Common myeloid progenitor, CD34-positive (primary cell): ENCODE measurements at regions not wholly inside any gene's neighbourhood (a gene's known extent, or its start where the extent isn't known, plus 50 kb on each side); places are given as distances from the start of the nearest gene placed in this dataset.

Experiments
- CTCF ChIA-PET: fragments of 350-600 bp; sonication (Branson Sonifier 250); formaldehyde crosslinking; loops from one replicate; lab custom pipeline; 2021; ENCODE audit warnings: antibody characterized with exemption; lab: Charles Lee
- POLR2A ChIA-PET: fragments of 350-600 bp; sonication (Branson Sonifier 250); formaldehyde crosslinking; loops from one replicate; lab custom pipeline; 2021; ENCODE audit warnings: antibody characterized with exemption; lab: Charles Lee
- DNase-seq, 3 donors: peaks; one replicate each; pipeline versions ENCODE4 v3.0.0 to v3.0.0-alpha.2; 2013
- H3K27ac ChIP-seq, 2 experiments: 1 replicate in 1 of 2; 2 replicates in 1 of 2; pipeline ENCODE4 v1.7.0; 2013; ENCODE audit warnings: inconsistent platforms in 2 of 2, low read length in 2 of 2, mild to moderate bottlenecking in 2 of 2, low read depth in 1 of 2, moderate library complexity in 1 of 2; ENCODE audit not compliant: severe bottlenecking in 2 of 2, insufficient read depth in 1 of 2, poor library complexity in 1 of 2
- H3K27me3 ChIP-seq, 5 experiments: replicated peaks in 2 of 5; 1 replicate in 3 of 5; 2 replicates in 2 of 5; pipeline versions ENCODE4 v1.6.1 to v1.7.0; 2013; ENCODE audit warnings: low read length in 4 of 5, mild to moderate bottlenecking in 2 of 5, moderate library complexity in 2 of 5, inconsistent platforms in 1 of 5; ENCODE audit not compliant: insufficient read depth in 5 of 5, control insufficient read depth in 4 of 5
- H3K36me3 ChIP-seq, 4 experiments: 1 replicate in 2 of 4; 2 replicates in 2 of 4; pipeline versions ENCODE4 v1.6.1 to v1.7.0; 2013; ENCODE audit warnings: low read length in 3 of 4, control low read depth in 1 of 4, mild to moderate bottlenecking in 1 of 4; ENCODE audit not compliant: control insufficient read depth in 4 of 4, insufficient read depth in 4 of 4
- H3K4me1 ChIP-seq, 4 experiments: 1 replicate in 3 of 4; 2 replicates in 1 of 4; pipeline versions ENCODE4 v1.6.1 to v1.7.1; 2013; ENCODE audit warnings: low read length in 3 of 4, mild to moderate bottlenecking in 3 of 4, control low read depth in 1 of 4, inconsistent platforms in 1 of 4, moderate library complexity in 1 of 4; ENCODE audit not compliant: control insufficient read depth in 4 of 4, insufficient read depth in 4 of 4; ENCODE audit errors: control extremely low read depth in 1 of 4
- H3K4me3 ChIP-seq, 7 experiments: 1 replicate in 4 of 7; 2 replicates in 3 of 7; pipeline versions ENCODE4 v1.5.1 to v1.7.0; 2013; ENCODE audit warnings: mild to moderate bottlenecking in 7 of 7, low read length in 6 of 7, moderate library complexity in 6 of 7, inconsistent platforms in 2 of 7, low read depth in 2 of 7, control low read depth in 1 of 7; ENCODE audit not compliant: insufficient read depth in 4 of 7, control insufficient read depth in 1 of 7; ENCODE audit errors: extremely low read depth in 1 of 7
- H3K9me3 ChIP-seq, 5 experiments: 1 replicate in 4 of 5; 2 replicates in 1 of 5; pipeline versions ENCODE4 v1.6.1 to v1.7.1; 2013; ENCODE audit warnings: low read length in 4 of 5, mild to moderate bottlenecking in 2 of 5, inconsistent platforms in 1 of 5, low read depth in 1 of 5, moderate library complexity in 1 of 5; ENCODE audit not compliant: control insufficient read depth in 4 of 5, insufficient read depth in 2 of 5; ENCODE audit errors: control extremely low read depth in 1 of 5
- WGBS: methylation state at CpG from one replicate; pipeline ENCODE4 v1.1.5; 2013; ENCODE audit not compliant: insufficient coverage; 5-methylcytosine and 5-hydroxymethylcytosine counted together

DNA sequence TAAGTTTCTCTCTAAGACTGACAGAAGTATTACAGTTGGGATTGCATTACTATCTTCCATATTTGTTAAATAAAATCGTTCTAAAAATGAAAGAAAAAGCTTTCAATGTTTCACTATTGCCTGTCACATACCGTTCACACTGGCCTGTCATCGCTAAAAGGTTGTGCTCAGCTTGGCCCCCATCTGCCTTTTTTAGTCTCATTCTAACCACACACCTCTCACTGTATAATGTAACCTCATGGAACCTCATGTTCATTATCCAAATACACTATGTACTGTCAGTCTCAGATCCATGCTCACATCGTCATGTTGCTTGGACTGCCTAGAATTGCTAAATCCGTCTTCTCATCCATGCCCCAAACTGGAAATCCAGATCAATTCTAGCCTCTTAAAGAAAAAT is 637.8 kb upstream of the ROBO1 start:
- H3K27ac ChIP-seq = no peak overlapping the region
- no peaks in the 10 kb centered on the region for H3K4me1 ChIP-seq
- ChIA-PET CTCF (no interaction called here), POLR2A (no interaction called here)
- WGBS = 88% methylated on average over 5 of the region's 5 CpGs
- H3K4me3 ChIP-seq = no peak overlapping the region
- no peaks in the 10 kb centered on the region for H3K36me3 ChIP-seq
- no peak for DNase-seq
- no peaks in the 10 kb centered on the region for H3K27me3 ChIP-seq
- H3K9me3 ChIP-seq = no peaks in the 10 kb centered on the region

GRCh38 chr3:80395023-80395422 is 627.2 kb upstream of the ROBO1 start:
- no peak for DNase-seq
- Histone ChIP-seq H3K4me3 (no peak overlapping the region), H3K9me3 (no peaks in the 10 kb centered on the region), H3K27me3 (no peaks in the 10 kb centered on the region), H3K36me3 (no peaks in the 10 kb centered on the region), H3K27ac (no peak overlapping the region), H3K4me1 (no peaks in the 10 kb centered on the region)
- POLR2A ChIA-PET = no interaction called here
- WGBS = 100% methylated on average over 3 of the region's 5 CpGs
- CTCF ChIA-PET = no interaction called here

GRCh38 chr3:80391573-80391972 is 623.8 kb upstream of the ROBO1 start:
- Histone ChIP-seq H3K27me3 (no peaks in the 10 kb centered on the region), H3K9me3 (no peaks in the 10 kb centered on the region), H3K36me3 (no peaks in the 10 kb centered on the region), H3K4me1 (no peaks in the 10 kb centered on the region), H3K27ac (no peak overlapping the region), H3K4me3 (no peak overlapping the region)
- ChIA-PET POLR2A (no interaction called here), CTCF (no interaction called here)
- no peak for DNase-seq

GRCh38 chr3:80384811-80385210 is 617.0 kb upstream of the ROBO1 start:
- ChIA-PET POLR2A (no interaction called here), CTCF (no interaction called here)
- H3K9me3 ChIP-seq = peaks cover 0 to 2% (median 0%) of the 10 kb centered on the region in 5 experiments
- no peaks in the 10 kb centered on the region for H3K36me3 ChIP-seq
- H3K4me3 ChIP-seq = no peak overlapping the region
- 92% methylated on average over 3 of the region's 5 CpGs for WGBS
- DNase-seq = no peak
- no peaks in the 10 kb centered on the region for H3K27me3 ChIP-seq
- H3K27ac ChIP-seq = no peak overlapping the region
- no peaks in the 10 kb centered on the region for H3K4me1 ChIP-seq

DNA sequence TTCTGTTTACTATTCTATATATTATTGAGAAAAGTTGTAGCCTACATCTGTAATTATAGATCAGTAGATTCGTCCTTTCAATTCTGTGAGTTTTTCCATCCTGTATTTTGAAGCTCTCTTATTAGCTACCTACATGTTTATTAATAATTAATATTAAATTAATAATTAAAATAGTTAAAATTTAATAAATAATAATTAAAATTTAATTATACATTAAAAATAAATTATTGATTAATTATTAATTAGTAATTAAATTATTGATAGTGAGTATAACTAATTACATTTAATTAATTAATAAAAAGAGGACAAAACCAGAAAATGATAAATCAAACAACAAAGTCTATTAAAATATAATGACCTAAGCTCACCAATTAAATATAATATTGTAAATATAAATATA is 606.6 kb upstream of the ROBO1 start:
- ChIA-PET CTCF (no interaction called here), POLR2A (interaction anchor here (0.6 kb wide), 1 partner anchor 1640 kb away, joined by 4 read pairs; no protein-coding TSS in a partner anchor)
- H3K9me3 ChIP-seq = no peaks in the 10 kb centered on the region
- H3K4me3 ChIP-seq = no peak overlapping the region
- no peaks in the 10 kb centered on the region for H3K27me3 ChIP-seq
- no peaks in the 10 kb centered on the region for H3K36me3 ChIP-seq
- H3K27ac ChIP-seq = no peak overlapping the region
- DNase-seq = no peak
- no peaks in the 10 kb centered on the region for H3K4me1 ChIP-seq
- no CpG with 5 or more reads among the region's 1 CpG for WGBS

DNA sequence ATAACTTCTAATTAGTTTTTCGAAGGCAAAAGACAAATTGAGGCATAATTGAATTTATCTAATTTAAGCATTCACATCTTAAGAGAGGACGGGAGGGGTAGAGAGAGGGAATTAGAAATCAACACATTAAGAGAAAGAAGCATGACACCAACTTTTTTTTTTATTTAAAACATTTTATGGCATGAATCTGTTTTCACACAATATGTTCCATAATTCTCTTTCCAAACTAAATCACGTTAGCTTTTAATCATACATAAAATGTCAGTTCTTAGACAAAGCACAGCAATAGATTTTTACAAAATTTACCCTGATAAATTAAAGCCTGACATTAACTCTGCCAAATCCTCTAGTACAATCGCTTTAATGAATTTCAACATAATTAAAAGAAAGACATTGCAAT is 600.8 kb upstream of the ROBO1 start:
- Histone ChIP-seq H3K27ac (no peak overlapping the region), H3K9me3 (no peaks in the 10 kb centered on the region), H3K4me3 (no peak overlapping the region), H3K36me3 (no peaks in the 10 kb centered on the region), H3K4me1 (no peaks in the 10 kb centered on the region), H3K27me3 (no peaks in the 10 kb centered on the region)
- no peak for DNase-seq
- 89% methylated on average over 1 of the region's 4 CpGs for WGBS
- ChIA-PET POLR2A (no interaction called here), CTCF (no interaction called here)

DNA sequence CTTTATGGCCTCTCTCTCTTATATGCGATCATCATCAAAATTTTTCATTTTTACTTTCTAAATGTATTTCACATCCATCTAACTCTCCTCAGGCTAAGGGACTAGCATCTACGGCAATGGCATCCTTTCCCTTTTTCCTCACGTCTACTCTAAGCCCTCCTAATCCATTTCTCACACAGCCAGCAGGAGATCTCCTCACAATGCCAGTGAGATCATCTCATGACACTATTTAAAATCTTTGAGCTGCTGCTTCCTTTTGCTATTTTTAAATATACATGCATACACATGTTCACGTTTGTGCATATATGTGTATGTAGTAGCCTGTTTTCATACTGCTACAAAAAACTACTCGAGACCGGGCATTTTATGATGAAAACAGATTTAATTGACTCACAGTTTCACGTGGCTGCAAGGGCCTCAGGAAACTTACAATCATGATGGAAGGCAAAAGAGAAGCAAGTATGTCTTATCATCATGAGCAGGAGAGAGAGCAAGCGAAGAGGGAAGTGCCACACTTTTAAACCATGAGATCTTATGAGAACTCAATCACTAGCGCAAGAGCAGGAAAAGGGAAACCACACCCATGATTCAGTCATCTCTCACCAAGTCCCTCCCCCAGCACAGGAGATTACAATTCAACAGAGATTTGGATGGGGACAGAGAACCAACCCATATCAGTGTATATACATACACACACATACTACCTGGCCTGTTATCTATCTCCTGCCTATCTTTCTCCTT is 599.2 kb upstream of the ROBO1 start:
- WGBS = 67% methylated on average over 3 of the region's 9 CpGs
- DNase-seq = no peak
- CTCF ChIA-PET = no interaction called here
- H3K4me1 ChIP-seq = no peaks in the 10 kb centered on the region
- H3K27me3 ChIP-seq = no peaks in the 10 kb centered on the region
- no peaks in the 10 kb centered on the region for H3K9me3 ChIP-seq
- H3K36me3 ChIP-seq = no peaks in the 10 kb centered on the region
- no peak overlapping the region for H3K27ac ChIP-seq
- H3K4me3 ChIP-seq = no peak overlapping the region
- POLR2A ChIA-PET = no interaction called here
